ENCODE measurements at regions not wholly inside any gene's neighbourhood (a gene's known extent, or its start where the extent isn't known, plus 50 kb on each side); places are given as distances from the start of the nearest gene placed in this dataset.

DNA sequence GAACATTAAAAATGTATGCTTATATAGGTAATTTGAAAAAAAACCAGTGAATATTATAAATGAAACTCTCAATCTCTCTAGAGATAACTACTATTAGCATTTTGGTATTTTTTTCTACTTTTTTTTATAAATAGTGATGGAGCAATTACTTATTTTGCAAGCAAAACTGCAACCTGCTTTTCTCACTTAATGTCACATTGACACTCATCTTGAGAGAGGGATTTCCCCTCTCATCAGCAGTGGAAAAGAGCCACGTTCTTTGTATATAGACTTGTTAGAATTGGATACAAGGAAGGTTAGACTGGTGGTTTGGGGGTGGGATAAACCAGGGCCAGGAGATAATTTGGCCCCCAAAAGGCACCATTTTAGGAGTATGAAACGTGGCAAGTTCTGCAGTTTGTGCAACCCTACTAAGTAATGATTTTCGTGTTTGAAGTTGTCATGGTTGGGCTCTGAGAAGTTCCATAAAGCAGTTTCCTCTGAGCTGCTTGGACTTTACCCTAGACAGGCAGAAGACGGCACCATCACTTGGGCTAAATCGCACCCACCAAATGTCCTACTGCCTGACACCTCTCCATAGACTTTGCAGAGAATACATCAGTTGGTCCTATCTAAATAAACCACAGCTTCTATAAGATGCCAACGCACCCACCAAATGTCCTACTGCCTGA is 194.0 kb downstream of the ACTR3 start:
- no peak for TF ChIP-seq POLR2AphosphoS5 (IDR thresholded peaks at IDR 0.05; ENCODE audit: low read depth, low read length)
- no peak for TF ChIP-seq TAF1 (IDR thresholded peaks at IDR 0.05; ENCODE audit: borderline replicate concordance, low read depth, low read length)

Measured in GM12892 (cell line).